ENCODE measurements at regions not wholly inside any gene's neighbourhood (a gene's known extent, or its start where the extent isn't known, plus 50 kb on each side); places are given as distances from the start of the nearest gene placed in this dataset.

GRCh38 chr4:16993956-16994840 is 95.8 kb upstream of the LDB2 start:
- no peak for DNase-seq

DNA sequence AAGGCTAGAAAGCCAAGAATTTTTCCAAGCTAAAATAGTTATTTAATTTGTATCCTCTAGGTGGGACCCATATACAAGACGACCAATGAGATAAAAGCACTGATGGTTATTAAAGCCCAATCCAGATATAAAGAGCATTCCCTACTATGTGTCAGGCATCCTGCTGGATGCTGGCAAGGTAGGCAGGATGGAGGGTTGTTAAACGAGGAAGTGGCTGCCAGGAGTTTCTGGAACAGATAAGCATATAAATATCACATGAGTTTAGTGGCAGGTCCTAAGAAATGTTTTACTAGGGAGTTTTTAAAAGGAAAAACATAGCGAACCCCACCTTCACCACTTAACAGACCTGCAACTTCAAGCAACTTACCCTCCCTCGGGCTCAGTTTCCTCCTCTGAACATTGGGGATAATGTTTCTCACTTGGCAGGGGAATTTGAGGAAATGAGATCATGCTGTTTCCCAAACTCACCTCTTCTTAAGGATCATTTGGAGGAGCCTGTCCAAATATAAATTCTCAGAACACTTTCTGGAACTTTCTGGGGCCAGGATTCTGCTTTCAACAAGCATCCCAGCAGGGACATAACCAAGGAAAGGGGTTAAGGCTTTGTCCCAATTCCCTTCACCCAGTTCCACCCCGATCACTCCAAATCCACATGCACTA is 94.3 kb upstream of the LDB2 start:
- DNase-seq, result no peak

DNA sequence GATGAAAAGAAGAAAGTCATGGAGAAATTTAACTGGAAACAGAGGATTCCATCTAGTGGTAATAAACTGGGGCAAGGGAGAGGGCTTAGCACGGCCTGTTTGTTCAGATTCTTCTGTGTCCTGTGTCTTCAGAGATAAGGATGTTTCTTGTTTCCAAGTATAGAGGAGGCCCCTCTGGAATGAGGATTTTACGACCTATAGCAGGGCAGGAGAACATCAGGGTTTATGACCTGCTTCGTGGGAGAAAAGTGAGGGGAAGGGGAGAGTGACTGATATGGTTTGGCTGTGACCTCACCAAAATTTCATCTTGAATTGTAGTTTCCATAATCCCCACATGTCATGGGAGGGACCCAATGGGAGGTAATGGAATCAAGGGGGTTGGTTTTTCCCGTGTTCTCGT is 93.0 kb upstream of the LDB2 start:
- no peak for DNase-seq

DNA sequence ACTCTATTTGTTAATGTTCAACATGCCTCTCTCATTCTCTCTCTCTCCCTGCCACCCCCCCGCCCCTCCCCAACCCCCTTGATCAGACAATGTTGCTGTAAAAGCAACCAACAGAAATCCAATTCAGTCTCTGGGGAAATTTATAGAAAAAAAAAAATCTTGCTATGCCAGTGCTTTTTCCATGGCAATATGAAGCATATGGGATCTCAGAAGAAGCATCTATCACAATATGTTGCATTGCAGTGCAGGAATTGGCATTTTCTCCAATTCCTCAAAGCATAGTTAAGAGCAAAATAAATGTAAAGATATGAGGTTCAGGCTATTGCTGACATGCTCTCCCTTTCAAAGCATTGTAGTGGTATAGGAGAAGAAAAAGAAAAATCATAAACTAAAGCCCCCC is 90.9 kb upstream of the LDB2 start:
- DNase-seq, result no peak

- no peak for DNase-seq
These were observed 90.4 kb upstream of the LDB2 start for GRCh38 chr4:16988814-16989213.

DNA sequence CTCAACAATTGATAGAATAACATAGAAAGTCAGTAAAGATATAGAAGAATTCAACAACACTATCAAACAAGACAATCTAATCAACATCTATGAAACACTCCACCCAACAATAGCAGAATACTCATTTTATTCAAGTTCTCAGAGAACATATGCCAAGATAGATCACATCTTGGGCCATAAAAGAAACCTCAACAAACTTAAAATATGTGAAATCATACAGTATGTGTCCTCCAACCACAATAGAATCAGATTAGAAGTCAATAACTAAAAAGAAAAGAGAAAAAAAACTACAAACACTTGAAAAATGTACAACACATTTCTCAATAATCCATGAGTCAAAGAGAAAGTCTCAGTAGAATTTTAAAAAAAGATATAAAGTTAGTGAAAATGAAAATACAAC is 78.6 kb upstream of the LDB2 start:
- DNase-seq, result no peak

DNA sequence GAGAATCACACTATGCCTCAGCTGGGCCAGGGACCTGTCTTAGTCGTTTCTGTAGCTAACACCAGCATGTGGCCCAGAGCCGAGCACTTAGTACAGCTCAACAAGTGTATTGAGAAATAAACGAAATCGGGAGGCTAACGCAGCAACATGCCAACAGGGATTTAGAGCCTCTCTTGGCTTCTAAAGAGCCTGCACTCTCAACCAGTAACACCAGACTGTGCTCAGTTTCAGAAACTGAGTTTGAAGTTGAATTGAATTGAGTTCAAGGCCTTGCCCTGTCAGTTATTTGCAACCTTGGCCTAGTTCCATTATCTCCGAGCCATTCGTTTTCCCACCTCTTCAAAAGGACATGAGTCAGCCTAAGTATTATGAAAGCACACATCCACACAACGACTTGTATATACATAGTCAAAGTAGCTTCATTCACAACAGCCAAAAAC is 71.3 kb upstream of the LDB2 start:
- no peak for DNase-seq

DNA sequence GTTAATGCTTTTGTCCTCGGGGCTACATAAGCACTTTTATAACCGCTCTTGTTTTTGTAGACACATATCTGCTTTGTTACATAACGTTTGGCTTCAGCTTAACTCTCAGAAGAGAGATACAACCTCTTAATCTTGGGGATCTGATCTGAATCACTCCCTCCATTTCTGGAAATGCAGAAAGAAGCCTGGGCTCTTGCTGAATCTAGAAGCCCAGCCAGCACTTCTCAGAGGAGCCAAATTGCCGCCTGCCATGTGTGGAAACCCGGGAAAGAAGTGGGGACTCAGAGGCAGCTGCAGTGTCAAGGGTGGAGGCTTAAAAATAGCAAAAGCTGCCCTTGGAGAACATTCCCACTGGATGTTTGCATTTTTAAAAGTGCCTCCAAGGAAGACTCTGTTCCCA is 69.3 kb upstream of the LDB2 start:
- no peak for DNase-seq

DNA sequence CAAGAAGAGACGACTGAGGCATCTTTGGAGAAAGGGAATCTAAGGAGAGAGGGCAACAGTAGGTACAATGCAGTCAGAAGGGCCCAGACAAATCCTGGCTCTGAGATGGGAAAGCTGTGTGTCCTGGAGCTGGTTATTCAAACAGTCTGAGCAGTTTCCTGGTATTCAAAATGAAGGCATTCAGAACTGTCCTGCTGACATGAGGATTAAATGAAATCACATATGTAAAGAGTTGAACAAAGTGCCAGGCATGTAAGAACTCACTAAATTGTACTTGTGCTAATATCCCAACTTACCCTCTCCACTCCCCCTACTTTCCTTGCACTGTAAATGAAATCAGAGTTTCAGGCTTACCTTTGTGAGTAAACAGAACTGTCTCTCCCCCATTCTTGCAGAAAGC is 60.9 kb upstream of the LDB2 start:
- no peak for DNase-seq

DNA sequence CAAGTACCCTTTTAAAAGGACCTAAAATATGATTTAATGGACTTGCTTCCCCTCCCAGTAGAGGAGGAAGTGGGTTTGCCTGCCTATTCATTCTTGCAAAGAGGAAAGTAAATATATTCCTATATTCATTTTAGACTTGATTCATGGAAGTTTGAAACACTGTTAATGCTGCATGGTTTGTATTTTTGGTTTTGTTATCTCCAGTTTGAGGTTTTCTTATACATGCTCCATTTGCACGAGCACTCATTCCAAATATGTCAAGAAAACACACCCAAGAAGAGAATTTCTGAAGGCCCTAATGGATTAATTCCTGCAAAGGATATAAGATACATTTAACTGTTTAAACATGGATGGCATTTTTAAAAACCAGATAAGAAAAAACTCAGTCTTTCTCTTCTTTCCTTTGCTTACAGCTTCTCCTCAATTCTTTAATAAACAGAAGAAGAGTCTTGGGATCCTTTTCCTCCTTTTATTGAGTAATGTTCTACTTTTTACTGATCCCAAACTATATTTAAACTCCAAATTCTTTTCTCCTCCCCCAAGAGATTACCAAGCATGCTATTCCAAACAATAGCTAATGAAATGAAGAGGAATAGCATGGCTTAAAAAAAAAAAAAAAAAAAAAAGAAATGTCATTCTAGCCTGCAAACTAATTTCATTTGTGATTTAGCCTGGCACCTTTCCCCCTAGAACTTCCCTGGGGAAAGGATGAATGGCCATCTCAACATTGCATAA is 54.6 kb upstream of the LDB2 start:
- DNase-seq, result no peak

DNA sequence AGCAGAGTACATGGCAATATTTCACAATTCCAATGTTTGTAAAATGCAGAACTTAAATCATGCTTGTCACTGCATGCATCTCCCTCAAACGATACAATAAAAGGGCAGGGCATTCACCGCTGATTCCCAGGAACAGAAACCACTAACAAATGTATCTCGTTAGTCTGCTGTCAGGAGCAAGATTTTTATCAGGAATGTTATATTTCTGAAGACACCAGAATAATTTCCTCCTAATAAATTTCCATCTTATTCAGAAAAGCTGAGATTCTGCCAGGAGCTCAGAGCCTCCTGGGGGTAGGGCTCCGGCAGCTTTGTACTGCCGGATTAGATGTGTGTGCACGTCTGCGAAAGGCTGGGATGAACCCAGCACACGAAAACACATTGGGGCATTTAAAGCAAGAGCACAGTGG is 54.0 kb upstream of the LDB2 start:
- DNase-seq, result no peak
